Keratinocyte (primary cell): ENCODE measurements at regions not wholly inside any gene's neighbourhood (a gene's known extent, or its start where the extent isn't known, plus 50 kb on each side); places are given as distances from the start of the nearest gene placed in this dataset.

ENCODE experiments used
- DNase-seq: peaks from one replicate; pipeline ENCODE4 v3.0.0-alpha.2; 2011; ENCODE audit warnings: low read depth, missing footprints, low spot score
- FAIRE-seq: peaks from 2 replicates; lab custom pipeline; 2011; peaks lifted over from hg19 to GRCh38; lab: Jason Lieb, UNC
- H2AFZ ChIP-seq: 2 replicates; pipeline ENCODE4 v1.6.0; 2012; ENCODE audit warnings: low read length, control low read depth, inconsistent platforms; ENCODE audit not compliant: control insufficient read depth
- H3K27ac ChIP-seq: 2 replicates; pipeline ENCODE4 v1.5.1; 2011; ENCODE audit warnings: low read length; ENCODE audit not compliant: control insufficient read depth, insufficient read depth
- H3K27me3 ChIP-seq: 3 replicates; pipeline ENCODE4 v1.6.0; 2011; ENCODE audit warnings: low read length; ENCODE audit not compliant: control insufficient read depth, insufficient read depth; ENCODE audit errors: extremely low read depth
- H3K36me3 ChIP-seq, 2 experiments: 2 replicates in 1 of 2; 3 replicates in 1 of 2; pipeline ENCODE4 v1.5.1; 2011; ENCODE audit warnings: low read length in 2 of 2, mild to moderate bottlenecking in 1 of 2; ENCODE audit not compliant: control insufficient read depth in 2 of 2, insufficient read depth in 2 of 2; ENCODE audit errors: extremely low read depth in 1 of 2
- H3K4me1 ChIP-seq: 3 replicates; pipeline ENCODE4 v1.5.1; 2011; ENCODE audit warnings: low read length; ENCODE audit not compliant: control insufficient read depth, insufficient read depth; ENCODE audit errors: extremely low read depth
- H3K4me2 ChIP-seq: 3 replicates; pipeline ENCODE4 v1.6.0; 2011; ENCODE audit warnings: low read depth, low read length; ENCODE audit not compliant: control insufficient read depth, insufficient read depth; ENCODE audit errors: extremely low read depth
- H3K4me3 ChIP-seq, 3 experiments: fragments of 200-600 bp in 1 of 3; sonication (generic) in 1 of 3; 2 replicates in 2 of 3; 3 replicates in 1 of 3; pipeline ENCODE4 v1.5.1; 2011 to 2016; ENCODE audit warnings: low read length in 3 of 3, mild to moderate bottlenecking in 3 of 3, control low read depth in 2 of 3, inconsistent platforms in 1 of 3, low read depth in 1 of 3, mixed read lengths in 1 of 3, mixed run types in 1 of 3, moderate library complexity in 1 of 3; ENCODE audit not compliant: control insufficient read depth in 2 of 3, insufficient read depth in 2 of 3; ENCODE audit errors: extremely low read depth in 1 of 3
- H3K79me2 ChIP-seq: 2 replicates; pipeline ENCODE4 v1.6.0; 2012; ENCODE audit warnings: low read length; ENCODE audit not compliant: control insufficient read depth, insufficient read depth
- H3K9ac ChIP-seq: 3 replicates; pipeline ENCODE4 v1.6.0; 2011; ENCODE audit warnings: low read length; ENCODE audit not compliant: control insufficient read depth, insufficient read depth; ENCODE audit errors: extremely low read depth
- H3K9me1 ChIP-seq: 3 replicates; pipeline ENCODE4 v1.6.0; 2011; ENCODE audit warnings: low read length; ENCODE audit not compliant: control insufficient read depth, insufficient read depth; ENCODE audit errors: extremely low read depth
- H3K9me3 ChIP-seq: 2 replicates; pipeline ENCODE4 v1.5.1; 2012; ENCODE audit warnings: low read depth, low read length; ENCODE audit not compliant: control insufficient read depth
- H4K20me1 ChIP-seq: 3 replicates; pipeline ENCODE4 v1.6.0; 2011; ENCODE audit warnings: low read length; ENCODE audit not compliant: control insufficient read depth, insufficient read depth; ENCODE audit errors: extremely low read depth
- EZH2 ChIP-seq: IDR thresholded peaks from one replicate; pipeline ENCODE4 v1.6.1; 2012; ENCODE audit warnings: inconsistent platforms, mild to moderate bottlenecking, low read length, moderate library complexity
- dilution Hi-C: fragments of 300-500 bp; cut with MboI; formaldehyde crosslinking; loops from one replicate; pipeline ENCODE4 v1.7.0; 2020; ENCODE audit warnings: low sequenced_read_pairs; ENCODE audit not compliant: extremely low pct_ligation_motif_present
- TF ChIP-seq, protein P1 (sequence below), 3 experiments: IDR thresholded peaks in 1 of 3; conservative IDR thresholded peaks in 1 of 3; optimal IDR thresholded peaks in 1 of 3; 2 replicates in 2 of 3; 3 replicates in 1 of 3; pipeline versions ENCODE3 to v1.5.1; 2011; ENCODE audit warnings: low read length in 3 of 3, mild to moderate bottlenecking in 3 of 3, moderate library complexity in 2 of 3, control low read depth in 1 of 3, inconsistent platforms in 1 of 3; ENCODE audit not compliant: insufficient read depth in 2 of 3; ENCODE audit errors: extremely low read depth in 1 of 3

DNA sequence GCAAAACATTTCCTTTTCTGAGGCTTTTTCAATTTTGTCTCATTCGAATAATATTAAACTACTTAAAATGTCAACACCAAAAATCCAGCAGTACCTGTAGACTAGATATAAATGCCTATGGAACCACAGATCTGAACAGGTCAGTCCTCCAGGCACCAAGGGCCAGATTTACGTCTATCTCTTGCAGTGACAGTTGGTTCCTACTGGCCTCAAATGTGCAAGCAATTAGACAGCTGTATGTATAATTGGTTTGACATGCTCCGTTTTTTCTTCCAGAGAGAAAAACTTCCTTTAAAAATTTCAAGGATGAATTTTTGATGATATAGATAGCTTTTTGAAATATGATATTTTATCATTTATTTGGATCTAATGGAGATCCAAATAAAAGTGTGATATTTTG is 443.8 kb upstream of the POU3F3 start:
- no peaks in the 10 kb centered on the region for H3K79me2 ChIP-seq
- H4K20me1 ChIP-seq, result no peaks in the 10 kb centered on the region
- H3K27me3 ChIP-seq, result no peaks in the 10 kb centered on the region
- H3K9me3 ChIP-seq, result no peaks in the 10 kb centered on the region
- H2AFZ ChIP-seq, result no peak overlapping the region
- dilution Hi-C loops, result no loop called here
- H3K36me3 ChIP-seq, result no peaks in the 10 kb centered on the region
- no peaks in the 10 kb centered on the region for H3K4me1 ChIP-seq
- H3K27ac ChIP-seq, result no peak overlapping the region
- H3K9me1 ChIP-seq, result no peaks in the 10 kb centered on the region
- DNase-seq (no peak), FAIRE-seq (no peak)
- TF ChIP-seq, protein P1, sequence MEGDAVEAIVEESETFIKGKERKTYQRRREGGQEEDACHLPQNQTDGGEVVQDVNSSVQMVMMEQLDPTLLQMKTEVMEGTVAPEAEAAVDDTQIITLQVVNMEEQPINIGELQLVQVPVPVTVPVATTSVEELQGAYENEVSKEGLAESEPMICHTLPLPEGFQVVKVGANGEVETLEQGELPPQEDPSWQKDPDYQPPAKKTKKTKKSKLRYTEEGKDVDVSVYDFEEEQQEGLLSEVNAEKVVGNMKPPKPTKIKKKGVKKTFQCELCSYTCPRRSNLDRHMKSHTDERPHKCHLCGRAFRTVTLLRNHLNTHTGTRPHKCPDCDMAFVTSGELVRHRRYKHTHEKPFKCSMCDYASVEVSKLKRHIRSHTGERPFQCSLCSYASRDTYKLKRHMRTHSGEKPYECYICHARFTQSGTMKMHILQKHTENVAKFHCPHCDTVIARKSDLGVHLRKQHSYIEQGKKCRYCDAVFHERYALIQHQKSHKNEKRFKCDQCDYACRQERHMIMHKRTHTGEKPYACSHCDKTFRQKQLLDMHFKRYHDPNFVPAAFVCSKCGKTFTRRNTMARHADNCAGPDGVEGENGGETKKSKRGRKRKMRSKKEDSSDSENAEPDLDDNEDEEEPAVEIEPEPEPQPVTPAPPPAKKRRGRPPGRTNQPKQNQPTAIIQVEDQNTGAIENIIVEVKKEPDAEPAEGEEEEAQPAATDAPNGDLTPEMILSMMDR (optimal IDR thresholded peaks at IDR 0.05 in 1 of 3, IDR thresholded peaks at IDR 0.05 in 1 of 3, conservative IDR thresholded peaks at IDR 0.05 in 1 of 3; ENCODE audit: extremely low read depth in 1 of 3, insufficient read depth in 2 of 3, low read length in 3 of 3), result no peak
- TF ChIP-seq EZH2, result no peak
- no peak overlapping the region for H3K4me2 ChIP-seq
- H3K4me3 ChIP-seq, result no peak overlapping the region
- no peak overlapping the region for H3K9ac ChIP-seq

DNA sequence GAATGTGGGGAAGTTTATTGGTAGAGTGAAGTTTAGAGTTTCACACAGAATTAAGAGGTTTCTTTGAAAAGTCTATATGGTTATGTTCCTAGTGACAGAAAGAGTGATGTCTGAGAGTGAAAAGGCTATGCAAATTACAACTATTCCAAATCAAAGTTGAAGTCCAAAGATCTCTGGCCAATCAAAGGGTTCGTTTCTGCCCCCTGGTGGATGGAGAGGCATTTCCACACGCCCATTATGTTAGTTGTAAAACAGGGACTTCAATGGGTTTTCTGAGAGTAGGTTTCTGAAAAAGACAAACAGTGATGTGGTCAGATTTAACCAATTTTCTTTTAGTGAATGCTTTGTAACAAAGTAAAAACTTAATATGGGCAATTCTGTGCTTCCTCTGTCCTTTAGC is 441.5 kb upstream of the POU3F3 start:
- H3K4me1 ChIP-seq, result no peaks in the 10 kb centered on the region
- no peak overlapping the region for H2AFZ ChIP-seq
- dilution Hi-C loops, result no loop called here
- H3K9ac ChIP-seq, result no peak overlapping the region
- TF ChIP-seq EZH2, result no peak
- TF ChIP-seq, protein P1 (optimal IDR thresholded peaks at IDR 0.05 in 1 of 3, IDR thresholded peaks at IDR 0.05 in 1 of 3, conservative IDR thresholded peaks at IDR 0.05 in 1 of 3; ENCODE audit: extremely low read depth in 1 of 3, insufficient read depth in 2 of 3, low read length in 3 of 3), result peak in 1 of 3 experiments; percentile 31
- H4K20me1 ChIP-seq, result no peaks in the 10 kb centered on the region
- FAIRE-seq, result no peak
- no peak overlapping the region for H3K4me2 ChIP-seq
- DNase-seq, result no peak
- no peaks in the 10 kb centered on the region for H3K9me3 ChIP-seq
- no peaks in the 10 kb centered on the region for H3K9me1 ChIP-seq
- H3K27ac ChIP-seq, result no peak overlapping the region
- H3K36me3 ChIP-seq, result no peaks in the 10 kb centered on the region
- no peaks in the 10 kb centered on the region for H3K27me3 ChIP-seq
- H3K79me2 ChIP-seq, result no peaks in the 10 kb centered on the region
- no peak overlapping the region for H3K4me3 ChIP-seq
